Activated effector memory CD4-positive, alpha-beta T cell treated with anti-CD3 and anti-CD28 coated beads, Interleukin-2, amount 50 U/mL, for 16 hours (primary cell): ENCODE measurements at regions not wholly inside any gene's neighbourhood (a gene's known extent, or its start where the extent isn't known, plus 50 kb on each side); places are given as distances from the start of the nearest gene placed in this dataset.
A peak's percentile ranks its signal among the peaks of the same experiment; 100 is the strongest.

Experiments used
- DNase-seq: peaks from one replicate; pipeline ENCODE4 v3.0.0-alpha.2; 2020

- DNase-seq = no peak
Observed at GRCh38 chr11:133719532-133720235, 125.6 kb downstream of the SPATA19 start.

GRCh38 chr11:133718831-133719230 lies 126.5 kb downstream of the SPATA19 start:
- no peak for DNase-seq

GRCh38 chr11:133718238-133718637 lies 127.1 kb downstream of the SPATA19 start:
- no peak for DNase-seq

- DNase-seq = no peak
Observed at GRCh38 chr11:133716602-133717001, 128.7 kb downstream of the SPATA19 start.

- DNase-seq = no peak
Observed at GRCh38 chr11:133715602-133716001, 129.7 kb downstream of the SPATA19 start.

GRCh38 chr11:133714471-133715375 lies 130.6 kb downstream of the SPATA19 start:
- DNase-seq = peak; percentile 27

GRCh38 chr11:133713844-133714243 lies 131.5 kb downstream of the SPATA19 start:
- DNase-seq = peak; percentile 19

- no peak for DNase-seq
Observed at GRCh38 chr11:133713406-133713805, 131.9 kb downstream of the SPATA19 start.

- peak; percentile 31 for DNase-seq
Observed at GRCh38 chr11:133712051-133712560, 133.2 kb downstream of the SPATA19 start.

- DNase-seq = peak; percentile 33
Observed at GRCh38 chr11:133711545-133711944, 133.8 kb downstream of the SPATA19 start.

- peak; percentile 24 for DNase-seq
Observed at GRCh38 chr11:133710681-133711240, 134.6 kb downstream of the SPATA19 start.

GRCh38 chr11:133710241-133710640 lies 135.1 kb downstream of the SPATA19 start:
- no peak for DNase-seq

GRCh38 chr11:133708547-133709051 lies 136.7 kb downstream of the SPATA19 start:
- DNase-seq = peak; percentile 12

GRCh38 chr11:133706925-133707794 lies 138.2 kb downstream of the SPATA19 start:
- no peak for DNase-seq

- DNase-seq = no peak
Observed at GRCh38 chr11:133705873-133706272, 139.4 kb downstream of the SPATA19 start.

GRCh38 chr11:133705074-133705648 lies 140.2 kb downstream of the SPATA19 start:
- DNase-seq = peak; percentile 8

GRCh38 chr11:133699071-133699470 lies 146.2 kb downstream of the SPATA19 start:
- no peak for DNase-seq

GRCh38 chr11:133698654-133699053 lies 146.7 kb downstream of the SPATA19 start:
- DNase-seq = no peak

- DNase-seq = peak; percentile 10
Observed at GRCh38 chr11:133697603-133698180, 147.6 kb downstream of the SPATA19 start.

- DNase-seq = peak; percentile 14
Observed at GRCh38 chr11:133697161-133697560, 148.2 kb downstream of the SPATA19 start.

GRCh38 chr11:133695387-133695786 lies 149.9 kb downstream of the SPATA19 start:
- DNase-seq = peak; percentile 37
